C4-2B (cell line): ENCODE measurements at regions not wholly inside any gene's neighbourhood (a gene's known extent, or its start where the extent isn't known, plus 50 kb on each side); places are given as distances from the start of the nearest gene placed in this dataset.
"Not testable (repeated sequence)": the region's sequence is repeated elsewhere in the genome, so short reads cannot be mapped to it uniquely, and the experiment has no call there.

ENCODE experiments used
- H3K27ac ChIP-seq: fragments of 450-650 bp; 2 replicates; pipeline ENCODE4 v1.5.1; 2017
- CTCF ChIP-seq: fragments of 450-650 bp; conservative IDR thresholded peaks from 2 replicates; pipeline ENCODE4 v1.5.1; 2017; ENCODE audit warnings: mild to moderate bottlenecking
- ZFX ChIP-seq: fragments of 450-650 bp; IDR thresholded peaks from 2 replicates; pipeline ENCODE4 v1.6.1; 2017

- TF ChIP-seq CTCF, result no peak
- no peak for TF ChIP-seq ZFX
- no peak overlapping the region for H3K27ac ChIP-seq
Observed at GRCh38 chr7:91405092-91405788, 141.0 kb downstream of the FZD1 start.

- H3K27ac ChIP-seq, result not testable (repeated sequence)
Observed at GRCh38 chr7:91405873-91406272, 141.6 kb downstream of the FZD1 start.

GRCh38 chr7:91407942-91408341, 143.7 kb downstream of the FZD1 start:
- no peak overlapping the region for H3K27ac ChIP-seq
- no peak for TF ChIP-seq ZFX

GRCh38 chr7:91408388-91409154, 144.3 kb downstream of the FZD1 start:
- TF ChIP-seq CTCF (no peak), ZFX (no peak)
- H3K27ac ChIP-seq, result no peak overlapping the region

GRCh38 chr7:91411060-91411459, 146.8 kb downstream of the FZD1 start:
- TF ChIP-seq ZFX (no peak), CTCF (no peak)
- H3K27ac ChIP-seq, result no peak overlapping the region

GRCh38 chr7:91412298-91412697, 148.1 kb downstream of the FZD1 start:
- TF ChIP-seq CTCF (no peak), ZFX (no peak)

GRCh38 chr7:91414734-91415133, 150.5 kb downstream of the FZD1 start:
- TF ChIP-seq ZFX, result no peak
- no peak for TF ChIP-seq CTCF

More at GRCh38 chr7:91412298-91412697, 148.1 kb downstream of the FZD1 start:
- no peak overlapping the region for H3K27ac ChIP-seq

GRCh38 chr7:91416155-91416865, 152.1 kb downstream of the FZD1 start:
- no peak for TF ChIP-seq ZFX
- no peak for TF ChIP-seq CTCF
- no peak overlapping the region for H3K27ac ChIP-seq

More at GRCh38 chr7:91414734-91415133, 150.5 kb downstream of the FZD1 start:
- no peak overlapping the region for H3K27ac ChIP-seq
